GM08714 (cell line): ENCODE measurements at regions not wholly inside any gene's neighbourhood (a gene's known extent, or its start where the extent isn't known, plus 50 kb on each side); places are given as distances from the start of the nearest gene placed in this dataset.

Experiments used
- H3K4me3 ChIP-seq: fragments of 200-500 bp; sonication (Bioruptor generic); 2 replicates; pipeline ENCODE4 v1.5.1; 2014; ENCODE audit warnings: mild to moderate bottlenecking, low read length, inconsistent platforms
- ZNF274 ChIP-seq: IDR thresholded peaks from 2 replicates; pipeline ENCODE4 v1.6.1; 2012; ENCODE audit warnings: mild to moderate bottlenecking, low read depth, low read length

DNA sequence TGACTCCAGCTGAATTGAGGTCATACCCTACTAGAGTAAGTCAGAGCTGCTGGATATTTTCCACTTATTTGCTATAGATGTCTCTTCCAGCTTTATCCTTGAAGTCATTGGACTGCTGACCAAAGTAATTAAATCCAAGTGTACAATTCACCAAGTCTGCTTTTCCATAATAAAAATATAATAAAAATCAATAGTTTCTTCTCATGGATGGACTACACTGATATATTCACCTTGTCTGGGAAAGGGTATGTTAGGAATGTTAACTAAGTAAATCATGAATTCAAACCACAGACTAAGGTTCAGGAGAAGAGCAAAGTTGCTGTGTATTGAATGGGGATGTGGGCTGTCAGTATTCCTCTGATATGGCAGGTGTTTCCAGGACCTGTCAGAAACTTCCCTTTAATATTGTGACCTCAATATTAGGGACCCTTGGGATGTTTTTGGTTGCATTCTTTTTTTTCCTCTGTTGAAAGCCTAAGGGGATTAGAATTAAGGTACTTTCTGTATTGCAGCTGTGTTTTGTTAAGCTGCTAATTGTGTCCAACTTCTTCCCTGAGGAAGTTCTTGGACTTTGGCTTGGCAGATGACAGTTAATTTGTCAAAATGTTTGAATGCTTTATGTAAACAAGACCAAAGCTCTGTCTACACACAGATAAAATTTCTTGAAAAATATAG, 284.0 kb downstream of the ATP23 start:
- no peak overlapping the region for H3K4me3 ChIP-seq

DNA sequence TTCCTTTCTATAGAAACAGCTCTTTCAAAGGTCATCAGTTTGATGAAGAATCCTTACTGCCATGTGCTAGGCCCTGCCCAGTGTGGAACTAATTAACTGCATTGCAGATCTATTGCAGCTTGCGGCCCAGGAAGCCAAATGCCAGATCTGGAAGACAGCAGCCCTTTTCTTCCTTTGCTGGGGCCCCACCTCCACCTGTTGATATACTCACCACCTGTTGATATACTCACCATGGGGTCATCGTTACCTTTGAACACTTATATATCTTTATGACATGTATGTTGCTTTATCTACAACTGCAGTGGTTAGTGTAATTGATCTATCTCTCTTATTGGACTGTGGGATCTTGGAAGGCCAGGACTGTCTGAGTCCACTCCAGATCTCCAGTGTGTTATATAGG, 292.5 kb downstream of the ATP23 start:
- TF ChIP-seq ZNF274: no peak
- H3K4me3 ChIP-seq: no peak overlapping the region

More for the DNA sequence above, 284.0 kb downstream of the ATP23 start:
- no peak for TF ChIP-seq ZNF274

DNA sequence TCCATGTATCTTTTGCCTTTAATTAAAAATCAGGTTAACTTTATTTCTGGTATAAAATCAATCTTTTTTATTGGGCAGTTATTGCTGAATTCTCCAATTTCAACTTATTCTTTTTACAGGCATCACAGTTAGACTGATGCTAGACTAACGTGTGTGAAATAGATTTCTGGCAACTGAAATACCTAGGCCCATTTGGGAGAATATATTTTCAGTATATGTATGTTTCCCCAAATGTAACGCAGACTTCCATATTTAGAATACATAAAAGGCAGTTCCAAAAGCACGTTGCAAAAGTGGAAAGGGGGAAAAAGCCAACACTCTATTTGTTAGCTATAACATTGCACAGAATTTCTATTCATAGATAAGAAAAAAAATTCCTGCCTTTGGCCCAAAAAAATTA, 297.0 kb downstream of the ATP23 start:
- H3K4me3 ChIP-seq: no peak overlapping the region
- TF ChIP-seq ZNF274: no peak

DNA sequence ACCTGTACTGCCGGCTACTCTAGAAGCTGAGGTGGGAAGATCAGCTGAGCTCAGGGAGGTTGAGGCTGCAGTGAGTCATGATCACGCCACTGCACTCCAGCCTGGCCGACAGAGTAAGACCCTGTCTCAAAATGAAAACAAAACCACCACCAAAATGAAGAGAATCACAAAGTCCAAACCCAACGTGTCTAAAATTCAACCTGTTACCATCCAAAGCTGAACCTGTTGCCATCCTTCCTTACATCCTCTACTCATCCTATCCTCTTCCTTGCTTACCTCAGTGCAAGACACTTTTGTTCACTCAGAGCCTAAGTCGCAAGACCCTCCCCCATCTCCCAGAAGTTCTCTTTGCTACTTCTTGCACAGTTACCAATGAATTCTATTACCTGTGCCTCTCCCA, 299.7 kb downstream of the ATP23 start:
- no peak for TF ChIP-seq ZNF274
- H3K4me3 ChIP-seq: no peak overlapping the region

DNA sequence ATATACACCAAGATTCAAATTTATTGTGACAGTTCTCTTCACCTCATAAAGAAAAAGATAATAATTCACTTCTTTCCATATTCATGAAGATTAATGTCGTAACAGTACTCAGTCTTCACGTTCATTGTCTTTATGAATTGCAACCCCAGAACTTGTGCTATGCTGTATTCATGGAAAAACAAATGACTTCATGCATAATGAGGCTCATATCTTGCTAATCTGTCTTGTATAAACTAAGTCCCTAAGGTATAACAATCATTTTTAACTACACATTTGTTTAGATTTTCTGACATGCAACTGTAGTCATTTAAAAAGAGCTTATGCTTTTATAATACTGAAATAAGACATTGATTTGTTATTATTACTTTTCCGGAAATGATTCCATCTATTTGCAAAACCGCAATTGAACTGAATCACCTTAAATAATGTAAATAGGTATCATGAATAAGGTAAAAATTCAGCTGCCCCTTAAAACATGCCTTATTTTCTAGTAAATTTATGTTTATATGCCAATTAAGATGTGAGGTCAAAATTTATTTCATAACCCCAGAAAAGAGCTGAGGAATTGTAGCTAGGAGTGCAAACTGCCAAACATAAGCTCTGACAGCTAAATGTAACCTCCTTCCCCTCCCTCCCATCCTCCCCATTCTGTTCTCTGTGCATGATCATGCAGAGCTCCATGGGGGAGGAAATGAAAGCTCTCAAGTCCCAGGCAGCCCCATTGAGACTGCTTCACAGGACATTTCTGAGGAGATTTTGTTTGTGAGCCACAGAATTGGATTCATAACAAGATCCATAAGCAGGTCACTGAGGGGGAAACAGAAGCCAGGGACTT, 301.6 kb downstream of the ATP23 start:
- H3K4me3 ChIP-seq: no peak overlapping the region
- TF ChIP-seq ZNF274: no peak

DNA sequence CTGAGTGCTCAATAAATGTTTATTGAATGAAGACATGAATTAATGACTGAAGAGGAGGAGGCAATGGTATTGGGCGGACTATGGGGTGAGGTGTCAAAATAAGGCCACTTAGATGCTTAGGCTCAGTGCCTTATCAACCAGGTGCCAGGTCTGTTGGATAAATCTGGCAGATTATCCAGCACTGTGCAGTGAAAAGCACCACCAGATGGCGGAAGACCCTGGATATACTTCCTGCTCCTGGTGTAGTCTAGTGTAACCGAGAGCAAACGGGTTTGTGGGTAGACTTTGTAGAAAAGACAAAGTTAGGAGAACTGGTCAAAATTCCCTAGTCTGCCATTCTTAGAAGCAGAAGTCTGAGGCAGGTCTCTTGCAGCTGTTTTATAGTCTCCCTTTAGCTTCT, 306.3 kb downstream of the ATP23 start:
- no peak overlapping the region for H3K4me3 ChIP-seq
- no peak for TF ChIP-seq ZNF274

DNA sequence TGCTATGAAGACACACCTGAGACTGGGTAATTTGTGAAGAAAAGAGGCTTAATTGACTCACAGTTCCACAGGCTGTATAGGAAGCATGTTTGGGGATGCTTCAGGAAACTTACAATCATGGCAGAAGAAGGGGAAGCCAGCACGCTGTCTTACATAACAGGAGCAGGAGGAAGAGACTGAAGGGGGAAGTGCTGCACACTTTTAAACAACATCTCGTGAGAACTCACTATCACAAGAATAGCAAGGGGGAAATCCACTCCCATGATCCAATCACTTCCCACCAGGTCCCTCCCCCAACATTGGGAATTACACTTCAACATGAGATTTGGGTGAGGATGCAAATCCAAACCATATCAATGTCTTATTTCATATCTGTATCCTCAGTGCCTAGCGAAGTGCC, 307.2 kb downstream of the ATP23 start:
- H3K4me3 ChIP-seq: no peak overlapping the region
- no peak for TF ChIP-seq ZNF274

DNA sequence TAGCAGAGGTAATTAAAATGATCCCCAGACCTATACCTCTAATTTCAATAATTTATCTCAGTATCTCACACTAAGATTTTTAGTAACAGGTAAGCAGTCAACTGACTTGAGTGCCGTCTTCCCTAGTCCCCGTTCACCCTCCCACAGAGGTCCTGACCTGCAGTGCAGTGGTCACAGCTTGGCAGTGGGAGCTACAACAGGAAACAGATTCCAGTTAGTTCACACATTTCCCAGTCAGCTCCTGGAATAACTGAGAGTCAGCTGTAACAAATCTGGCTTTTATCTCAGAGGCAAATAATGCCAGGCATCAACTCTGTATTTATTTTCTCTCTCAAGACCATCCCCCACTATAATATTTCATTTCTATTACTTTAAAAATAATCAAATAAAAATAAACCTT, 308.2 kb downstream of the ATP23 start:
- H3K4me3 ChIP-seq: no peak overlapping the region
- TF ChIP-seq ZNF274: no peak

DNA sequence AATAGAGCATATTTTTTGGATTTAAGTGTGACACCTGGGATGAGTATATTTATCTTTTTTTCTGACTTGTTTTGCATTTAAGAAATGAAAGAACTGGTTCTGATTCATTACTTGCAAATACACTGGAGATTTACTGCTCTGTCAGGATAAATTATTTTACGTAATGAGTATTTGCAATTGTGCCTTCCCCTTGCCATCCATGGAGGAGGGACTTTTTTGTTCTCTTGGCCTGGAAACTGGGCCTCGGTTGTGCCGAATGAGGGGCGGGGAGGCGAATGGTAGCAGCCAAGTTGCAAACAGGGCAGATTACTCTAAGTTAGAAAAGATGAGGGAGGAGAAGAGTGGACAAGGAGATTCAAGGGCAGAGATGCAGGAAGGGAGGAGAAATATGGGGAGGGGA, 308.7 kb downstream of the ATP23 start:
- no peak overlapping the region for H3K4me3 ChIP-seq
- TF ChIP-seq ZNF274: no peak

DNA sequence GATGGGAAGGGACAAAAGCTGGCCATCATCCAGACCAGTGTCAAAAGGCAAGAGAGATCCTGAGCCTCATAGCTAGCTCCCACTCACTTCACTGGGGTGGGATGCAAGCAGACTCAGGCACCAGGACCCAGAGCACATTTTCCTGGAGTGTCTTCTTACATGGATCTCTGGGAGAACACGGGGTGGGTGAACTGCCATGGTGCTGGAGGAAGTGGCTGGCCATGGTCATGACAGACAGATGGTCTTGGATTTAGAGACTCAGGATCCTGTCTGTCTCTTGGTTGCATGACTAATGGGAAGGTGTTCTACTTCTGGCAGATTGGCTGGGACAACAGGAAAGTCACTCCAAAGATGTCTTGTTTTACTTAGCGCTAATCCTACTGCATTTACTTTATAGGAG, 311.5 kb downstream of the ATP23 start:
- no peak for TF ChIP-seq ZNF274
- H3K4me3 ChIP-seq: no peak overlapping the region

DNA sequence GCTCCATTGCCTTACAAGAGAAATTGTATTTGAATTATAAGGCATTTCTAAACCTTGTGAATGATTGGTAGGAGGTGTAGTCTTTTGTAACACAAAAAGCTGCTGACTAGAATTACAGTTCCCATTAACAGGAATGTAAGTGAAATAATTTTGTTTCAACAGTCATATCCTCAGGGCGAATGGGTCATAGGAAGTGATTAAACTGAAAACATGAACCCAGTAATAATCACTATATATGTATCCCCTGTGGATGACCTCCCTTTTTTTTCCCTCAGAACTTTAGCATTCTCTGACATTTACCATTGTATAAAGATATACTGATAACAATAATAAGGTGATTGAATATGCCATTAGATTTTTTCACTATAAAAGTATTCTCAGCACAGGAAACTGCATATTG, 312.3 kb downstream of the ATP23 start:
- no peak for TF ChIP-seq ZNF274
- H3K4me3 ChIP-seq: no peak overlapping the region

DNA sequence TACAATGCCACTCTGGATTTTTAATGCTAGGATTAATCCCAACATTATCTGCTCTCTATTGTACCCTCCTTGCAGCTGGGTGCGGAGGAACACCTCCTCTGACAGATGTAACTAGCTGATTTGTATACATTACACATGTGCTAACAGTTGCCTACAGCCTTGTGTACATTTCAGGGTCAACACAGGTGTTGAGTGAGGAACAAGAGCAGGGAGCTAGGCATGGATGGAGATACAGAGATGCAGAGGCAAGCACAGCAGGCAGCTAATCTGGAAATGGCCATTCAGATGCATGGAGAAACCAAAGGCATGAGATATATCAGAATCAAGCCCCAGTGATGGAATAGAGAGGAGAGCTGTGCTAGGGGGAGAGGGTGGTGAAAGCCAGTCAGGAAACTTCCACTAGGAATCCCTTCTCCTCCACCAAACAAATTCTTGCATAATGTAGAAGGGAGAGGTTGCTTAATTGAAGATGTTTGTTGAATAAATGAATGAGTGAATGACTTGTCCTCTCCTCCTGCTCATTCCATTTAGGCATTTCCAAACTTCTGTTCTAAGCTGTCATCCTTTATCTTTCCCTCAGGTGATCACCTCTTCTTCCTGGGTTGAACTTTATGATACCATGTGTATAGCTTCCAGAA, 313.2 kb downstream of the ATP23 start:
- no peak for TF ChIP-seq ZNF274
- H3K4me3 ChIP-seq: no peak overlapping the region

DNA sequence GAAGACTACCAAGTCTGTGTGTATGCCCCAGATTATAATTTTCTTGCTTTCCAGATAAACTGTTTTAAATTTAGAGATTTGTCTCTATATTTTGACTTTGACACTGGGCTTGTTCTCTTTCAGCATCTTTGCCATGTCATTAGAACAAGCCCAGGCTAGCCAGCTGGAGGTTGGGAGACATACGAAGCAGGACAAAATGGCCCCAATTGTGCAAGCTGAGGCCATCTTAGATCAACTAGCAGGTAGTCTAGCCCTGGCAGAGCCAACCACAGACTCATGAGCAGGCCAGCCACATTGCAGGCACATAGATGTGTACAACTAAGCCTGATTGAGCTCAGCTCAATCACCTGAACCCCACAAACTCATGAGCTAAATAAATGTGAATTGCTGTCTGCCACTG, 321.4 kb downstream of the ATP23 start:
- no peak for TF ChIP-seq ZNF274
- H3K4me3 ChIP-seq: no peak overlapping the region

DNA sequence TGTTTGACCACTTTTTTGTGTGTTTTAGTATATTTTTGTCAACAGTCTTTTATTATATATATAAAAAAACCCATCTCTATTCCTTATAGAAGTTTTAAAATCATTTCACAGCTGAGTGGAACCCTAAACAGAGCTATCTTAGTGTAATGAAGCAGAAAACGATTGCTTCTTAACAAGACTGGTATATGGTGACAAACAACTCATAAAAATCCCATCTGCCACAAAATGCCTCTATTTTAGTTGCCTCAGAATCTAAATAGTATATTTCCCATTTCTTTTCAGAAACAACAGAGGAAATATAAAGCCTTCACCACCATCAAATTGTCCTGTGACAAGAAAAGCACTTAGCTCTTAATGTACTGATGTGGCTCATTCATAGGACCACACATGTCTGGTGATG, 322.4 kb downstream of the ATP23 start:
- no peak for TF ChIP-seq ZNF274
- no peak overlapping the region for H3K4me3 ChIP-seq

DNA sequence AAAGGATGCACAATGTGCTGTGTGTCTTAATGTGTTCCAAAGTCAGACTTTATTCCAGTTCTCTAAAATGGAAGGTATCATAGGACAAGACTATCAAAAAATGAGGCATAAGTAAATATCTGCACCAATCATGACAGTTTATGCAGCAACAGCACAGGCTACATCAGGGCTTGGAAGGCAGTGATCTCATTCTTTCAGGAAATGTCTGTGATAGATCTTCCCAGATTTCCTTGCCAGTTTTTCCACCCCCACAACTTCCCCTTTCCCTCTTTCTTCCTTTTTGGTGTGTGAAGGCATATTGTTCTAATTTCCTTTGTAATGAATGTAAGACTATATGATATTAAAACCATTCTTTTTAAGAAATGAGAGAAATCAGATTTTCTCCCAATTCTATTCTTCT, 326.7 kb downstream of the ATP23 start:
- no peak for TF ChIP-seq ZNF274
- no peak overlapping the region for H3K4me3 ChIP-seq

DNA sequence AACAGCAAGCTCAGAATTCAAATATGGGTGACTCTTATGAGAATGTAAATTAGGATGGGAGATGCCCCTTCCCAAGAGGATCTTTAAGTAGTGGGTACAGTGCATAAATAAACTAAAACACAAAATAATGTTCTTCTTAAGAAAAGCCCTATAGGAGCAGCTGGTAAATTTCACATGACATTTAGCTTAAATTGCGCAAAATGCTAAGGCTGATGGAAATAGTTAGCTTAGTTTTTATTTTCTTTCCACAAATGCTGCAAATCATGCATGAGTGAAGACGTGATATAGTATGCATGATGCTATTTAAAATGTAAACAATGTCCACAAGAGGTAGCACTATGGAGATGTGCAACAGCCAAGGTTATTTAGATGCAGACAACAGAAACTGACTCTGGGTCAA, 328.1 kb downstream of the ATP23 start:
- no peak overlapping the region for H3K4me3 ChIP-seq
- TF ChIP-seq ZNF274: no peak
